Adrenal gland (tissue), 5 donors: ENCODE measurements at regions not wholly inside any gene's neighbourhood (a gene's known extent, or its start where the extent isn't known, plus 50 kb on each side); places are given as distances from the start of the nearest gene placed in this dataset.
A peak's percentile ranks its signal among the peaks of the same experiment; 100 is the strongest.

ENCODE experiments used
- CTCF ChIP-seq, 6 experiments: fragments of 450-650 bp in 4 of 6; fragments of 200-600 bp in 2 of 6; sonication (generic) in 1 of 6; IDR thresholded peaks; 1 replicate in 5 of 6; 2 replicates in 1 of 6; pipeline versions ENCODE4 v1.5.1 to v1.8.0; 2016 to 2021; ENCODE audit warnings: antibody characterized with exemption in 6 of 6, mild to moderate bottlenecking in 2 of 6, moderate library complexity in 1 of 6
- POLR2A ChIP-seq, 2 donors: fragments of 450-650 bp; IDR thresholded peaks; one replicate each; pipeline ENCODE4 v1.6.1; 2017; ENCODE audit warnings: antibody characterized with exemption in 2 of 2, mild to moderate bottlenecking in 2 of 2, moderate library complexity in 1 of 2
- donor health status: DM: no; HTN: no; CAD: no.

- TF ChIP-seq CTCF (IDR thresholded peaks at IDR 0.05) (peak in 5 of 6 experiments; percentile 40 to 67 (median 46)), POLR2A (IDR thresholded peaks at IDR 0.05) (no peak)
Observed at GRCh38 chr2:64311948-64312621, 141.9 kb upstream of the LGALSL start.
